HG02798 (cell line): ENCODE measurements at regions not wholly inside any gene's neighbourhood (a gene's known extent, or its start where the extent isn't known, plus 50 kb on each side); places are given as distances from the start of the nearest gene placed in this dataset.
"Not testable (repeated sequence)": the region's sequence is repeated elsewhere in the genome, so short reads cannot be mapped to it uniquely, and the experiment has no call there.

Source experiments
- ATAC-seq: cut with Tn5 transposase; IDR thresholded peaks from one replicate; pipeline ENCODE4 v1.9.1; 2021; ENCODE audit warnings: mild to moderate bottlenecking; ENCODE audit not compliant: unreplicated experiment, poor library complexity

DNA sequence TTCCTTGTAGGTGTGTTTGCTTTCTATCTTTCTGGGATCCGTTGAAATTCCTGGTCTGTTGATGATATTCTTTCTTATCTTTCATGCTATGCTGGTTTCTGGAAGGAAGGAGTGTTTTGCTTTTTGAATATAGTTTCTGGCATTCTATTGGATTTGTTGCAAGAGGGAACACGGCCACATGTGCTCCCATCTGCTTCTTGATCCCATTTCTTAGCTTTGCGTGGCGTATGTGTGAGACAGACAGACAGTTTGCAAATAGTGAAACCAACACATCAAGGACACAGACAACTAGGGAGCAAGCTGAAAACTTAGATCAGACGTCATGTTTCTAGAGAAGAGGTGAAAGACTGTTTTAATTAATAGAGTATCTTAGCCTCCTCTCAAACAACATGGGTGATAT, 261.9 kb upstream of the PUDP start:
- no peak for ATAC-seq

DNA sequence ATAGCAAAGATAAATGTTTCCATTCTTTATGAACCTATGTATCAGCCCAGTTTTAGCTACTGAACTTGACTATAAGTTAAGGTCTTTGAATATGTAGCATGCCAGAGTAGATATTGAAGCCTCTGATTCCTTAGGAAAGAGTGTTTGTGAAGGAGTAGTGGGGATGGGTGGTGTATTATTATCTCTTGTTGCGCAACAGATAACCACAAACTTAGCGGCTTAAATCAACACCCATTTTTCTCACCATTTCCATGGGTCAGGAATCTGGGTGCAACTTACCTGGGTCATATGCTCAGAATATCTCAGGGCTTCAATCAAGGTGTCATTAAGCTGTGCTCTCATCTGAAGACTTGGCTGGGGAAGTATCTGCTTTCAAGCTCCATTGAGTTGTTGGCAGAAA, 251.4 kb upstream of the PUDP start:
- no peak for ATAC-seq

DNA sequence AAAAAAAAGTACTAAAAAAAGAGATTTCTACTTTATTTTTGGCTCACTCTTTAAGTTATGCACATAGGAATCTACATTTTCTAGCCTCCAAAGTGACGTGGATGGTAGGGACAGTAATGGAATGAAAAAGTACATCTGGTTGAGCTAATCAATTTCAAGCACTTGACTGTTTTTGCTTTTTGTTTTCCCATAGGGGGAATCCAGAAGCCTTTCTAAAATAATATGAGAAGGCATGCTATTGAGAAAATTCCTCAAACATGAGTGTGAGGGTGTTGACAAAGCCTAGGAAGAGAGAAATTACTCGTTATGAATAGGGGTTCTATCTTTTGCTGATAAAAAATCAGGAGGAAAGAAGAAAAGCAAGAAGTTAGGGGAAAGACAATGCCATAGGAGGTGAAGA, 242.5 kb upstream of the PUDP start:
- ATAC-seq: no peak

DNA sequence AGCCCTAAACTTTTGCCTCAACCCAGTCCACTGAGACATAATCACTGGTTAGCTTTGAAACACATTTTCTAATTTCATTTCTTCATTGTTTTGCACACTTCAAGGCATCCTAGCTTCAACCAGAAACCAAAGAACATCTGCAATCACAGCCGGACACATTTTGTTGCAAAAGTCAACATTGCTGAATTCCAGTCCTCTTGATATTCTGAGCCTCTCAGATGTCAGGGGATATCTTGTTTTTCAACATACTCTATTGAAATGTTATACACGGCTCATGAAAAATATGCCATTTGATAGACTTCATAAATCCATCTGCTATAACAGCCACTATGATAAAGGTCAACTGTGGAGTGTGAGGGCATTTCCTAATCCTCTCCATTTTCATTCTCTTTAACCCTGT, 241.6 kb upstream of the PUDP start:
- no peak for ATAC-seq

DNA sequence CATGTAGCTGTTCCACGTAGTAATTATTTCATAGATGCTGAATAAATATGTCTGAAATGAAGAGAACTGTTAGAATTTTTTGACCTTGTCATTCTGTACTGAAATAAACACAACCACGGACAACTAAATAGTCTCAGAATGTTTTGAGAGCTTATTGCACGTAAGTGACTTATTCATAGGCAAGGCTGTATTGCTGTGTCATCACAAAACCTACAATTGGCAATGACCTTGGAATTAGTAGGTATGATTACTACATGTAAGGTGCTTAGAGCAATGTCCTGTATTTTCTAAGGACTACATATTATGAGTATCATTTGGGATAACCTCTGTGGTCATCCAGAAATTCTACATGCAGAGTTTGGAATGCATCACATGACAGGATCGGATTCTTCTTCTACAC, 237.2 kb upstream of the PUDP start:
- no peak for ATAC-seq

DNA sequence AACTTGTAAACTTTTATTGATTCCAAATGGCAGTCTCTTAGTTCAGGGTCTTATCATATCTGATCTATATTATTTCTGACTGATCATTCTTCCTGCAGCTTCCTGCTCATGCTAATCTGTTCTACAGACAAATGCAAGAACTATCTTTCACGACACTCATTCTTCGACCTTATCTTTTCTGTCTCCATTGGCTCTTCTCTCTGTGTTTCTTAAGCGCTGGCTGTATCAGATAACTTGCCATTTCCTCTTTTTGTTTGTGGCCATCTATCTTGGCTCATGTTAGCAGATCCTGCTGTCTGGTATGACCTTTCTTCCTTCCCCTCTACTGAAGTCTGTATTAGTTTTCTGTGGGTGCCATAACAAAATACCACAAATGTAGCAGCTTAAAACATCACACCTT, 230.5 kb upstream of the PUDP start:
- ATAC-seq: no peak

DNA sequence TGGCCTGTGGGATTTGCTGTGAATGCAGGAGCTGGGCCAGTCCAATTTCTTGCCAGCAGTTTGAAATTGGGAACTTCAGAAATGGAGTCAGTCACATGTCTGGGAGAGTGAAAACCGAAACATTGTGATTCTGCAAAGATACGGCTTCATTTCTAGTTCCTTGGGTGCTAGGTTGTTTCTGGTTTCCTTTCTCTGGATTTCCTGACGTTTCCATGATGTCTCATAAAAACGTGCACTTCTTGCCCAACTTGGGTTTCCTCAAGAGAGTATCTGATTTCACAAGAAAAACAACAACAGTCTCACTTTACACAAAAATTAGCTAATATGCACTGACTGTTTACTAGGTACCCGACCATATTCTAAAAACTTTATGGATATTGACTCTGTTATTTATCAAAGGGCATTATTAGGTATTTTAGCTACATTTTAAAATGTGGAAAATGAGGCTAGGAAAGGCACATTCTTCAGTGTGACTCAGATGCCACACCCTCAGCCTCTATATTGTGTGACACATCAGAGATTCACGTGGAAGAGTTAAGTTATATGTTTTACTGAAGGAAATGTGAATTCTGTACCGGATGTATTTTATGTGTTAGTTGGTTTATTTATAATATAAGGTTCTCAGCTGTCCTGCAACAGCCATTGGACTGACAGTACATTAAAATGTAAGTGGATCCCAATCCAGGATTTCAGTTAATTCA, 225.0 kb upstream of the PUDP start:
- no peak for ATAC-seq

DNA sequence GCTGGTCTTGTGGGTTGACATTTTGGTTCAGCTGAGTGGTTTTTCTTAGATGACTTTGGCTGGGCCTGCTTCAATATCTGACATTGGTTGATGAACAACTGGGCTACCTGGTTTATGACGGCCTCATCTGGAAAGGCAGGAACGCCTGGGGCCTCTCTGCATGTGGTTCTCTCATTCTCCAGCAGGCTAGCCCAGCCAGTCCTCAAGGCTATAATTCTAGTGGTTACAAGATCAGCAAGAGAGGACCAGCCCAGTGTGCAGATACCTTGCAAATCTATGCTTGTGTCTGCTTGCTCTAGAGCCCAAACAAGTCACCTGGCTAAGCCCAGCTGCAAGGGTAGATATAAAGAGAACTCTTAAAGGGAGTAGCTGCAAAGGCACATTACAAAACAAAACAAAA, 214.2 kb upstream of the PUDP start:
- no peak for ATAC-seq

DNA sequence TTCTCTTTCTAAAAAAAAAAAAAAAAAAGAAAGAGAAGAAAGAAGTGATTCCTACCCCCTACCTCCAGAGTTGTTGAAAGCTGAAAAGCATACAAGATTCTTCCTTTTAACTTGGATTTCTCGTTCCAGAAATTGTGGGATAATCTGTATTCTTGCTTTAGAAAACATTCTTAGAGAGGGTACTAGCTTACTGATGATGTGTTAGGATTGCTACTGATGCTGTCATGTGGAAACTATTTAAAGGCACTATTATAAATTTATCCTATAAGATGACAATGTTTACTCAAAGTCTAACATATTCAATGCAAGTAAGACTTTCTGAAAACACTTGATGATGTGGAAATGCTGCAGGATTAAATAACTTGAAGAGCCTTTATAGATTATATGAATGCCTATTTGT, 204.0 kb upstream of the PUDP start:
- no peak for ATAC-seq

DNA sequence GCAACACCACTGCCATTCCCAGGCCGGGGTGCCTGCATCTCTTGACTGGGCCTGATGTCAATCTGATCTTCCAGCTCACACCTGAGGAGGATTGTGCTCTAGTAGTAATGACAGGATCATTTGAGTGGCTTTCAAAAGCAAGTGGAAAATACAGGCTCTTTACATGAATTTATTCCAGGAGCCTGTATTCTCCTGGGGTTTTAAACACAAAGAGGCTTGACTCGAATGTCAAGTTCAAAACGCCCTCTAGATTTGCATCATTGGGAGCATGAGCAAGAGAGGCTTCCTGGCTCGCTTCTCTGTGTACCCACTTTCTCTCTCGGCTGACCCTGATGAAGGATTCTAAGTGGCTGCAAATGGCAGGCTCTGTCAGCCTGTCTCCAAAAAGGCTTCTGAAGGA, 199.5 kb upstream of the PUDP start:
- no peak for ATAC-seq

DNA sequence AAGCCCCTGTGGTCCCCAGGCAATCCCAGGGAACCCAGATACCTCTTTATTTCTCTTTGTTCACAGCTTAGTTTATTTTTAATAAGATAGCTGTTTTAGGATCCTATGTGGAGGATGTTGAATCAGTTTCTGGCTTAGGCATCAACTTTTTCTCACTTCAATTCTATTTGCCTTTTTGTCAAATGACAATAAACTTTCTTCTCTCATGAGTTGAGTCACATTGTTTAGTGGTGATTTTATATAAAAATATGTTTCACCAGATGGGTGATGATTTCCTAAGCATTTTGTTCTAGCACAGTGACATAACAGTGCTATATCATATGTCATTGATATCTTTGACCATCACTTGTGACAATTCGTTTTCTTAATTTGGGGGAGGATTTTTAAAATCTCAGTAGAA, 198.1 kb upstream of the PUDP start:
- ATAC-seq: no peak

DNA sequence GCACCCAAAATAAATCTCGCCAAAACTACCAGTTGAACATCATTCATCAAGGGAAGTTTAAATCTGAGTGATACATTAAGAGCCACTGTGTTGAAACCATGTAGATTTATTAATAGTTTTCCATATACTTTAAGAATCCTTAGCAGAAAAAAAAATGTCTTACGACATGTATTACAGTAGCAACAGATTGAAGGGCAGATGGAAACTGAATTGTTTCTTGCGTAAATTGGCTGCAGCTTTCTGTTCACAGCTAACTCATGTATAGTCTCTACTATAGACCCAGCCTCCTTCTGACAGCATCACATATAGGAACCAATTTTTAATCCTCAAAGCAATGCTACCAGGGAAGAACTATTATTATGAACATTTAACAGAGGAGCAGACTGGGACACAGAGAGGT, 195.2 kb upstream of the PUDP start:
- ATAC-seq: no peak

DNA sequence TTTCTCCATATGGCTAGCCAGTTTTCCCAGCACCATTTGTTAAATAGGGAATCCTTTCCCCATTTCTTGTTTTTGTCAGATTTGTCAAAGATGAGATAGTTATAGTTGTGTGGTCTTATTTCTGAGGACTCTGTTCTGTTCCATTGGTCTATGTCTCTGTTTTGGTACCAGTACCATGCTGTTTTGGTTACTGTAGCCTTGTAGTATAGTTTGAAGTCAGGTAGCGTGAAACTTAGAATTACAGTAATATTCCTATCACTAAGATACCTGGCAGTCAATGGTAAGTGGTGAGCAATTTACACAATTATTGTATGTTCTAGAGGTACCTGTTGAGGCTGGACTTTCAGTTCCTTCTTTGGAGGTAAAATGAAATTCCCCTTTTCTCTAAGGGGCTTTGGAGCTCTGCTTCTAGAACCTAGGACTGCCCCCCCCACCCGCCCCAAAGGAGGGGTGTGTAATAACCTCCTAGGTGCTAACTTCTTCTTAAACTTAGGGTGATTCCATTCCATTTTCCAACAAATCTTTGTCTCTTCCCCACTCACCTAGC, 187.9 kb upstream of the PUDP start:
- not testable (repeated sequence) for ATAC-seq

DNA sequence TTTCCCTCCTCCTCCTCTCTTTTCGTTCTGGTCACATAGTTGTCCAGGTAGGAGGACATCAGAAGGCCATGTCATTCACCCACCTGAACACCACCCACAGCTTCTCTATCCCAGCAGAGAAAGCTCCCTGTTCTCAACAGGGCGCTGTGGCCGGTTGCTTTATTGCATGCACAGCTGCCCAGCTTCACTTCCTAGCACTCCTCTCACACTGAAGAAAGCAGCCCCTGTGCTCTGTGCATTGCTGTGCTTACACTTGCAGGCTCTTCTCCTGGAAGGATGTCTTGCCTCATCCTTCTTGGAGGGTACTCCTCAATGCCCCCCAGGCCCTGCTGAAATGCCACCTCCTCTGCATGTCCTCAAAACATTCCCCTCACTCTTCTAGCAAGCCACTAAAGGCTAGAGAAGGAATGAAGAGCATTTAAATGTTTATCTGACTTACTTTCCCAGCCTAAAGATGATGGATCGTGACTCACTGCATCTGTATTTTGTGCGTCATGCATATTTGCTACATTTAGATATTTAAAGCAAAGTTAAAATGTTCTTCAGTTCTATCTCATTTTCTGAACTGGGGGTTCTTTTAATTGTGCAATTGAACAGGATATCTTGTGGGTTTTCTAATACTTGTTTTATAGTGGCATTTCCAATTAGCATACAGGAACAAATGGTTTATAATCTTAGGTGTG, 186.4 kb upstream of the PUDP start:
- ATAC-seq: no peak

DNA sequence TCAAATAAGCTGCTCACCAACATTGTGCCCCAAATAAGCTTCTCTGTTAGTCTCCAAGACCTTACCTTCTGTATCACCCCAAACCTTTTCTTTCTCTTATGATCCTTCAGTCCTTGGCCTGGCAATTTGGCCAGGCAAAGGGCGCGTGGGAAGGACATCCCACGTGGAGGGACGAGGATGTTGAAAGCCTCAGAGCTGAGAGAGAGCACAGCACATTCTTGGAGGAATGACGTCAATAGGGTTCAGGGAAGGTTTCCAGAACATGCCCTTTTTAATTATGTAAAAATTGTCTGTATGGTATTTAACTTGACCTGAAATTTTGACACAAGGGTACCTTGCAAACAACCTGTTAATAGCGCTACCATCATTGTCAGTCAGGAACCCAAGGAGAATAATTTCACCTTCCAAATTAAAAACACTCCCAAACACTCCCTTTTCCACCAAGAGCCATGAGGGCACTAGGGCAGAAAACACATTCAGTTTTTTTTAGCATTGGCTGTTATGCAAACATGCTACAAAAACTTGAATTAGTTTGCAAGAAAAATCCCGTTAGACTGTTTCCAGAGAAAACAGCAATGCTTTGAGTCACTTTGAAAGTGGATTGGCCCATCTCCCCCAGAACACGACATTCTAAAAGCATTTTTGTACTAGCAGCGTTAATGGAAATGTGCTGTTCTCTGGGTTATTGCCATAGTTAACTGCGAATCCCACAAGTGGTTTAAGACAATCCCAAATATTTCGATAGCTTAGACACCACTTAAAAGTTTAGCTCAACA, 183.2 kb upstream of the PUDP start:
- no peak for ATAC-seq

DNA sequence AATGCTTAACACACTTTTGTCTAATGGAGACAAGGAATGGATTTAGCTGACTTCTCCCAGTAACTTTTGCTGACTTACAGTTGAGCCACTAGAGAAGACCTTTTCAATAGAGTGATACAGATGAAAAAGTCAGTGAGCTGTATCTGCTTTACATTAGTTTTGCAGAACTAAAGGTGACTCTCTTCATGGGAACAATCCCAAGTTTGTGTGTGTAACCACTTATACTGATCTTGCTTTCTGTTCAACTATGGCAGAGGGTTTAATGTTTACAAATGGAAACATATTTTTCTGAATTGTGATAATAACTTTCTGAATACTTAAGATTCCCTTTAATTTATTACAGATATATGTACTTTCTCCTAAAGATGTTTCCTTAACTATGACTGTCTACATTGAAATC, 182.6 kb upstream of the PUDP start:
- ATAC-seq: no peak

DNA sequence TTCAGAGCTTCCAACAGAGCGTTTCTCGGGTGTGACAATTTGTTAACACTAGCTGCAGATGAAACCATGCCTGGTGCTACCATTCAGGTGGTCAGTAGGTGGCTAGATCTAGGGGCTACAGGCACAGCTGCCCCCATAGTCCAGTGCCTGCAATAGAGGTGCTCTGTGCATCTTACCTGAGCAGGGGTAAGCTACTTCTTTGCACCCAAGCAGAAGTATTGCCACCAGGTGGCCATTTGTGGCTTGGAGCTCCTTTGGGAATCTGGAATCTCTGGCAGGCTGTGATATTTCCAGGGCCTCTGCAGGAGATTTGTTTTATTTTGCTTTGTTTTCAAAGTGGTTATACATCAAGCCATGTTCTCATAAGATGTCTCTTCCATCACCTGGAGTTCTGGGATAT, 170.7 kb upstream of the PUDP start:
- ATAC-seq: no peak

DNA sequence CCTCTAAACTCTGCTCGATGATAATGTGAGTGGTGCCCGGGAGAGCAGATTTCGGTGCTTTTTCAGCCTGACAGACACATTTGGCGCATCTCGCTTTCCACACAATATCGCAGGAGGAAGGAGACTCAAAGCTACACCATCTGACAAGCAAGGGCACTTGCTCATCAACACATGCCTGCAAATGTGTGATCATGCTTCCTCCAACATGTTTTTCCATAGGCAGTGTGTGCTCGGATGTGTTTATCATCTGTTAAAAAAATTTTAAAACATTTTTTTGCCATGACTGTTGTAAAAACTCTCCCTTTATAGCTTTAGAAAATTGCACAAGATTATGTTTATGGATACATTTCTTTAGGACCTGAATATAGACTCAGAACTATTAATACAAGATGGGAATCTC, 170.3 kb upstream of the PUDP start:
- no peak for ATAC-seq

DNA sequence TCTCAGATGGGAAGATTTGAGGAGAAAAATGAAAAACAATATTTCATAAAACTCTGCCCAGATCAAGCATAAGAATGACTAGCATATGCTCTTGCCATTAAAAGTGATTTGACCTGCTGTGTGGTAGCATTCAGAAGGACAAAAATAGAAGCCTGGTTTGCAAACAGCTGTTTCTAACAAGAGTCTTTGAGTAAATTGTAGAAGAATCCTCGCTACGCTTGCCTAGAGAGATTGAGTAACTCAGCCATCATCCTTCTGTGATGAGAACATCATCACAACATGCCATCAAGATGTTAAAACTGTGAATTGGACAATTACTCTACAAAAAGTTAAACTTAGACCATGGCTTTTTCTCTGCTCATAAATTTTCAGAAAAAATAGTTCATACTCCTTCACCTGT, 168.9 kb upstream of the PUDP start:
- no peak for ATAC-seq

DNA sequence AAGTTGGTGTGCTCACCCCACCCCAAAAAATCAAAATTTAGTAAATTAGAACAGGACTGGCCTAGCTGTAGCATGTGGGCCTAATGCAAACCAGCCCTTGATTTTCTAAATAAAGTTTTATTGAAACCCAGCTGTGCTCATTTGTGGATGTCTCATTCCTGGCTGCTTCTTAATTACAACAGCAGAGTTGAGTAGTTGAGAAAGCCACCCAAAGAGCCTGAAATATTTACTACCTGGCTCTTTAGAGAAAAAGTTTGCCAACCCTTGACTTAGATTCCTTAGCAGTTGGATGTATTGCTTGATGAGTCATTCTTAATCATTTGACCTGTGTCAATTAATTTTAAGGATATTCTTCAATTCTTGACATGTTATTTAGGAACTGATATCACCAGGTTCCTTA, 168.3 kb upstream of the PUDP start:
- no peak for ATAC-seq

DNA sequence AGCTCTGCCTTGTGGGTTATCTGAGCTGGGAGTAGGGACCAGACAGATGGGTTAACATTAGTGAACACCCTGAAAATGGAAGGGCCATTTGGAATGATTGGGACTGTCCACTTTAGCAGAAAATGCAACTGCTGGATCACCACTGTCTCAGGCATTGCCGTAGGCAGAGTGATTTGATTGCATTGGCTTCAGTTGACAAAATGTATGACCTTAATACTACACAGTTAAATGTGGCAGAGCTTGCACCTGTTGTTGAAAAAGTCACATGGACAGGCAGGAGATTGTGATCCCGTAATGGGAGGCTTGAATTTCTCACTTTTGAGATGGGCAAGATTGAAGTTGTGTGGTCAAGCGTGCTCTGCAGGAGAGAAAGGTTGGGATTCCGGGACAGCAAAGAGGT, 166.5 kb upstream of the PUDP start:
- ATAC-seq: no peak
